ENCODE measurements at regions not wholly inside any gene's neighbourhood (a gene's known extent, or its start where the extent isn't known, plus 50 kb on each side); places are given as distances from the start of the nearest gene placed in this dataset.

DNA sequence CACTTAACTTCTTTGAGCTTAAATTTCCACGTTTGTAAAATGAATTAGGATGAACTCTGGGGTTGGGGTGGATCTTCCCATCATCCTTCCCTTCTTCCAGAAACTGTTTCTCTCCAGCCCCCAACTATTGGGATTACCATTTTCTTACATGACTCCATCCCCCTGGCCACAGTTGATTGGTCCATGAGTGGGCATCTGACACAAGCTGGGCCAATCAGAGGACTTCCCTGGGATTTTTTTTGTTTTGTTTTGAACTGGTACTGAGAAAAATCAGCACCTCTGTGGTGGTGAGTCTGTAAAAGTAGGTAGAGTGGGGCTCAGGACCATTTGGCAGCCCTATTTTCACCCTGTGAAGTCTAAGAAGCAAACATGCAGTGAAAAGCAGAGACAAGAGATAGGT lies 118.0 kb upstream of the SERTAD2 start:
- ChIA-PET POLR2A (ENCODE audit: low non-redundant PET) (no interaction called here), CTCF (no interaction called here)
- DNase-seq (ENCODE audit: low spot score), result no peak
- no peak overlapping the region for H3K4me3 ChIP-seq (ENCODE audit: low read depth, low read length, poor library complexity, severe bottlenecking)
- peaks cover 4% of the 10 kb centered on the region for H3K9me3 ChIP-seq (ENCODE audit: low read depth, low read length, poor library complexity, severe bottlenecking)
- no peaks in the 10 kb centered on the region for H3K36me3 ChIP-seq (ENCODE audit: insufficient read depth, low read length, poor library complexity, severe bottlenecking)
- intact Hi-C loops (cut with micrococcal nuclease; ENCODE audit: unreplicated experiment), result no loop called here
- TF ChIP-seq EZH2 (IDR thresholded peaks at IDR 0.05; ENCODE audit: borderline replicate concordance, low read depth, low read length, poor library complexity, severe bottlenecking), result no peak
- TF ChIP-seq, protein P1, sequence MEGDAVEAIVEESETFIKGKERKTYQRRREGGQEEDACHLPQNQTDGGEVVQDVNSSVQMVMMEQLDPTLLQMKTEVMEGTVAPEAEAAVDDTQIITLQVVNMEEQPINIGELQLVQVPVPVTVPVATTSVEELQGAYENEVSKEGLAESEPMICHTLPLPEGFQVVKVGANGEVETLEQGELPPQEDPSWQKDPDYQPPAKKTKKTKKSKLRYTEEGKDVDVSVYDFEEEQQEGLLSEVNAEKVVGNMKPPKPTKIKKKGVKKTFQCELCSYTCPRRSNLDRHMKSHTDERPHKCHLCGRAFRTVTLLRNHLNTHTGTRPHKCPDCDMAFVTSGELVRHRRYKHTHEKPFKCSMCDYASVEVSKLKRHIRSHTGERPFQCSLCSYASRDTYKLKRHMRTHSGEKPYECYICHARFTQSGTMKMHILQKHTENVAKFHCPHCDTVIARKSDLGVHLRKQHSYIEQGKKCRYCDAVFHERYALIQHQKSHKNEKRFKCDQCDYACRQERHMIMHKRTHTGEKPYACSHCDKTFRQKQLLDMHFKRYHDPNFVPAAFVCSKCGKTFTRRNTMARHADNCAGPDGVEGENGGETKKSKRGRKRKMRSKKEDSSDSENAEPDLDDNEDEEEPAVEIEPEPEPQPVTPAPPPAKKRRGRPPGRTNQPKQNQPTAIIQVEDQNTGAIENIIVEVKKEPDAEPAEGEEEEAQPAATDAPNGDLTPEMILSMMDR (conservative IDR thresholded peaks at IDR 0.05; ENCODE audit: low read depth, low read length), result no peak
- H3K27ac ChIP-seq (ENCODE audit: low read depth, low read length, poor library complexity, severe bottlenecking), result no peak overlapping the region
- no TSS peak for BruUV-seq (replicated peaks)
- H3K4me1 ChIP-seq (ENCODE audit: insufficient read depth, low read length, poor library complexity, severe bottlenecking), result no peaks in the 10 kb centered on the region
- H3K27me3 ChIP-seq (replicated peaks; ENCODE audit: insufficient read depth, low read depth, low read length, poor library complexity), result no peaks in the 10 kb centered on the region

DNA sequence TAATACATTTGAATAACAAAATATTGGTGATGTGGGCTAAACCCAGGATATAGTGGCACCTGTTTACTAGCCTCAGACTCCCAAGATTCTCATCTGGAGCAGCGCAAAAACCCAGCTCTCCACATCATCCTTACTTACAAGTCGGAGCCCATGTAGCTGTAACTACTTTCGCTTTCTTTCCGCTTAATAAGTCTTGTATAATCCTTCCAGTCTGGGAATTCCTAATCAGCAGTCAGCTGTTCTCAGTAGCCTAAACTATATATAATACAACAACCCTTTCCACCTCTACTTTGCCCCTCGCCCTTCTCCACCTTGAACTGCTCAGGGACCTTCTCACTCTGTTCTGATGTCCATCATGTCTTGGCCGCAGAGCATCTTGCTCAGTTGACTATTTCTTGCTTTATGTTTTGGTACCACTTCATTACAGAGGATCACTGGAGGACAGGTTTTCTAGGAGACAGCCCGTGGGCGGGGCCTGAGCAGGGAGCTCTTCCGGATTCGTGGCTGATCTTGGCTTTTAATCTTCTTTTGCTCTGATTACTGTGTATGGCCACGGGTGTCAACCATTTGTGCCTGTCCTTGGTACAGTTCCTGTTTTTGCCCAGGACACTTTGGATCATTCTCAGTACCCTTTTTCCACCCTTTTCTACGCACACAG lies 119.9 kb upstream of the SERTAD2 start:
- no peak overlapping the region for H3K4me3 ChIP-seq (ENCODE audit: low read depth, low read length, poor library complexity, severe bottlenecking)
- BruUV-seq (replicated peaks), result no TSS peak
- H3K27me3 ChIP-seq (replicated peaks; ENCODE audit: insufficient read depth, low read depth, low read length, poor library complexity), result no peaks in the 10 kb centered on the region
- no peak for DNase-seq (ENCODE audit: low spot score)
- ChIA-PET CTCF (no interaction called here), POLR2A (ENCODE audit: low non-redundant PET) (no interaction called here)
- no peak for TF ChIP-seq EZH2 (IDR thresholded peaks at IDR 0.05; ENCODE audit: borderline replicate concordance, low read depth, low read length, poor library complexity, severe bottlenecking)
- TF ChIP-seq, protein P1 (conservative IDR thresholded peaks at IDR 0.05; ENCODE audit: low read depth, low read length), result no peak
- no peaks in the 10 kb centered on the region for H3K4me1 ChIP-seq (ENCODE audit: insufficient read depth, low read length, poor library complexity, severe bottlenecking)
- H3K9me3 ChIP-seq (ENCODE audit: low read depth, low read length, poor library complexity, severe bottlenecking), result peaks cover 4% of the 10 kb centered on the region
- no peaks in the 10 kb centered on the region for H3K36me3 ChIP-seq (ENCODE audit: insufficient read depth, low read length, poor library complexity, severe bottlenecking)
- H3K27ac ChIP-seq (ENCODE audit: low read depth, low read length, poor library complexity, severe bottlenecking), result no peak overlapping the region
- intact Hi-C loops (cut with micrococcal nuclease; ENCODE audit: unreplicated experiment), result no loop called here

DNA sequence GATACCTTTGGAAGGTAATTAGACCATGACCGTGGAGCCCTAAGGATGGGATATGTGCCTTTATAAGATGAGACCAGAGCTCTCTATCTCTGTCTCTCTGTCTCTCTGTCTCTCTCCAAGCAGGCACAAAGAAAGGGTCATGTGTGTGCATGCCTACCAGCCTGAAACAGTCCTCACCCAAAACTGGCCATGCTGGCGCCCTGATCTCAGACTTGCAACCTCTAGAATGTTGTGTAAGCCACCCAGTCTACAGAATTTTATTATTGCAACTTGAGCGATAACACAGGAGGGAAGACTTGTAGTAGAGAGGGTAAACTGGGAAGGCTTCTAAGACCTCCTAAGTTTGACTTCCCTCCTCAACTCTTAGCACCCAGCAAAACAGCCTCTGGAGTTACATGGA lies 124.1 kb upstream of the SERTAD2 start:
- no peaks in the 10 kb centered on the region for H3K27me3 ChIP-seq (replicated peaks; ENCODE audit: insufficient read depth, low read depth, low read length, poor library complexity)
- no peaks in the 10 kb centered on the region for H3K36me3 ChIP-seq (ENCODE audit: insufficient read depth, low read length, poor library complexity, severe bottlenecking)
- peaks cover 4% of the 10 kb centered on the region for H3K9me3 ChIP-seq (ENCODE audit: low read depth, low read length, poor library complexity, severe bottlenecking)
- BruUV-seq (replicated peaks), result no TSS peak
- ChIA-PET CTCF (no interaction called here), POLR2A (ENCODE audit: low non-redundant PET) (no interaction called here)
- intact Hi-C loops (cut with micrococcal nuclease; ENCODE audit: unreplicated experiment), result no loop called here
- H3K4me1 ChIP-seq (ENCODE audit: insufficient read depth, low read length, poor library complexity, severe bottlenecking), result no peaks in the 10 kb centered on the region
- DNase-seq (ENCODE audit: low spot score), result no peak
- no peak overlapping the region for H3K4me3 ChIP-seq (ENCODE audit: low read depth, low read length, poor library complexity, severe bottlenecking)
- H3K27ac ChIP-seq (ENCODE audit: low read depth, low read length, poor library complexity, severe bottlenecking), result no peak overlapping the region
- TF ChIP-seq, protein P1 (conservative IDR thresholded peaks at IDR 0.05; ENCODE audit: low read depth, low read length), result no peak
- TF ChIP-seq EZH2 (IDR thresholded peaks at IDR 0.05; ENCODE audit: borderline replicate concordance, low read depth, low read length, poor library complexity, severe bottlenecking), result no peak

Measured in A673 (cell line).